Activated B cell treated with CpG ODN at 0.5 μM for 24 hours (primary cell): ENCODE measurements at regions not wholly inside any gene's neighbourhood (a gene's known extent, or its start where the extent isn't known, plus 50 kb on each side); places are given as distances from the start of the nearest gene placed in this dataset.

Source experiments
- ATAC-seq: fragments of 200-7000 bp; cut with Tn5 transposase; one replicate; pipeline ENCODE4 v1.10.0; 2021; ENCODE audit warnings: low read depth, mild to moderate bottlenecking, moderate library complexity
- CTCF ChIA-PET: fragments of 350-600 bp; sonication (Branson Sonifier 250); formaldehyde crosslinking; loops from one replicate; lab custom pipeline; 2021; ENCODE audit warnings: antibody characterized with exemption; lab: Charles Lee
- POLR2A ChIA-PET: fragments of 350-600 bp; sonication (Branson Sonifier 250); formaldehyde crosslinking; loops from one replicate; lab custom pipeline; 2021; ENCODE audit warnings: antibody characterized with exemption; lab: Charles Lee
- DNase-seq: peaks from one replicate; pipeline ENCODE4 v3.0.0; 2022
- H3K27ac Mint-ChIP-seq: one replicate; pipeline ENCODE4 v1.8.0; 2020; ENCODE audit warnings: mixed read lengths
- H3K27me3 Mint-ChIP-seq: one replicate; pipeline ENCODE4 v1.8.0; 2021; ENCODE audit warnings: mixed read lengths
- H3K36me3 Mint-ChIP-seq: one replicate; pipeline ENCODE4 v1.8.0; 2021; ENCODE audit warnings: low read depth, mixed read lengths
- H3K4me1 Mint-ChIP-seq: one replicate; pipeline ENCODE4 v1.8.0; 2021; ENCODE audit warnings: mixed read lengths
- H3K4me3 Mint-ChIP-seq: one replicate; pipeline ENCODE4 v1.8.0; 2020; ENCODE audit warnings: mild to moderate bottlenecking, mixed read lengths
- H3K9me3 Mint-ChIP-seq: one replicate; pipeline ENCODE4 v1.8.0; 2020; ENCODE audit warnings: mixed read lengths
- intact Hi-C: fragments of 100-400 bp; cut with micrococcal nuclease; formaldehyde crosslinking; loops from one replicate; pipeline ENCODE4 v1.15.1; 2024
- TF ChIP-seq, protein P1 (sequence below): fragments of 200-600 bp; IDR thresholded peaks from one replicate; pipeline ENCODE4 v1.8.0; 2022; ENCODE audit warnings: antibody characterized with exemption, mild to moderate bottlenecking

- H3K4me1 Mint-ChIP-seq = no peaks in the 10 kb centered on the region
- ATAC-seq (no peak), DNase-seq (no peak)
- no peak overlapping the region for H3K27ac Mint-ChIP-seq
- no peak overlapping the region for H3K4me3 Mint-ChIP-seq
- no peaks in the 10 kb centered on the region for H3K36me3 Mint-ChIP-seq
- TF ChIP-seq, protein P1, sequence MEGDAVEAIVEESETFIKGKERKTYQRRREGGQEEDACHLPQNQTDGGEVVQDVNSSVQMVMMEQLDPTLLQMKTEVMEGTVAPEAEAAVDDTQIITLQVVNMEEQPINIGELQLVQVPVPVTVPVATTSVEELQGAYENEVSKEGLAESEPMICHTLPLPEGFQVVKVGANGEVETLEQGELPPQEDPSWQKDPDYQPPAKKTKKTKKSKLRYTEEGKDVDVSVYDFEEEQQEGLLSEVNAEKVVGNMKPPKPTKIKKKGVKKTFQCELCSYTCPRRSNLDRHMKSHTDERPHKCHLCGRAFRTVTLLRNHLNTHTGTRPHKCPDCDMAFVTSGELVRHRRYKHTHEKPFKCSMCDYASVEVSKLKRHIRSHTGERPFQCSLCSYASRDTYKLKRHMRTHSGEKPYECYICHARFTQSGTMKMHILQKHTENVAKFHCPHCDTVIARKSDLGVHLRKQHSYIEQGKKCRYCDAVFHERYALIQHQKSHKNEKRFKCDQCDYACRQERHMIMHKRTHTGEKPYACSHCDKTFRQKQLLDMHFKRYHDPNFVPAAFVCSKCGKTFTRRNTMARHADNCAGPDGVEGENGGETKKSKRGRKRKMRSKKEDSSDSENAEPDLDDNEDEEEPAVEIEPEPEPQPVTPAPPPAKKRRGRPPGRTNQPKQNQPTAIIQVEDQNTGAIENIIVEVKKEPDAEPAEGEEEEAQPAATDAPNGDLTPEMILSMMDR = no peak
- POLR2A ChIA-PET = no interaction called here
- CTCF ChIA-PET = no interaction called here
- no peaks in the 10 kb centered on the region for H3K27me3 Mint-ChIP-seq
- no peaks in the 10 kb centered on the region for H3K9me3 Mint-ChIP-seq
- intact Hi-C loops = no loop called here
Observed at GRCh38 chr2:41167014-41167413, 715.1 kb upstream of the SLC8A1 start.

DNA sequence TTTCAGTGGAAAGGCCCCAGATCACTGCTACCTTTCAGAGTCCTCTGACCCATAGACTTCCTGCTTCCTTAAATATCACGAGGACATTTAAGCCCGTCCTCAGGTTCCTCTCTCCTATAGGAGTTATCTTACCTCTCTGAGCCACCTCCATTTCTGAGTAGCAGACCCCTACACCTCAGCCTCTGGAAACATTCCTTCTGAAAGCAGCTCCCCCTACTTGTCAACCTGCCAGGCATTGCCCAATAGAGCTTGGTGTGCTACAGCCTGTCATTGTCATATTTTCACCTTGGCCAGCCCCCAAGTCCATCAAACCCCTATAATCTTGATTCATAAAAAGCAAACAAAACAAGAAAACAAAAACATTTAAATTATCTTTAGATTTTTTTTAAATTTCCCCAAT lies 717.9 kb upstream of the SLC8A1 start:
- ATAC-seq (no peak), DNase-seq (no peak)
- TF ChIP-seq, protein P1 = no peak
- H3K4me3 Mint-ChIP-seq = no peak overlapping the region
- POLR2A ChIA-PET = no interaction called here
- H3K27me3 Mint-ChIP-seq = no peaks in the 10 kb centered on the region
- no peak overlapping the region for H3K27ac Mint-ChIP-seq
- no peaks in the 10 kb centered on the region for H3K36me3 Mint-ChIP-seq
- CTCF ChIA-PET = no interaction called here
- H3K9me3 Mint-ChIP-seq = no peaks in the 10 kb centered on the region
- intact Hi-C loops = no loop called here
- no peaks in the 10 kb centered on the region for H3K4me1 Mint-ChIP-seq

- ATAC-seq = no peak
- Mint-ChIP-seq H3K27ac (no peak overlapping the region), H3K4me3 (no peak overlapping the region), H3K36me3 (no peaks in the 10 kb centered on the region), H3K4me1 (no peaks in the 10 kb centered on the region), H3K27me3 (no peaks in the 10 kb centered on the region), H3K9me3 (no peaks in the 10 kb centered on the region)
- intact Hi-C loops = no loop called here
- ChIA-PET POLR2A (no interaction called here), CTCF (no interaction called here)
- TF ChIP-seq, protein P1 = no peak
- DNase-seq = no peak
Observed at GRCh38 chr2:41170589-41170988, 718.7 kb upstream of the SLC8A1 start.

DNA sequence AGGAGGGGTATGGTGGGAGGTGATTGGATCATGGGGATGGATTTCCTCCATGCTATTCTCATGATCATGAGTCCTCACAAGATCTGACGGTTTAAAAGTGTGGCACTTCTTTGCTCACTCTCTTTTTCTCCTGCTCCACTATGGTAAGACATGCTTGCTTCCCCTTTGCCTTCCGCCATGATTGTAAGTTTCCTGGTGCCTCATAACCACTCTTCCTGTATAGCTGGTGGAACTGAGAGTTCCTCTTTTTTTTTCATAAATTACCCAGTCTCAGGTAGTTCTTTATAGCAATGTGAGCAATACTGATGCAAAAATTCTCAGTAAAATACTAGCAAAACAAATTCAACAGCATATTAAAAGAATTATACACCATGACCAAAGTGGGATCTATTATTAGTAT lies 728.5 kb upstream of the SLC8A1 start:
- Mint-ChIP-seq H3K9me3 (no peaks in the 10 kb centered on the region), H3K4me1 (no peaks in the 10 kb centered on the region), H3K27ac (no peak overlapping the region), H3K4me3 (no peak overlapping the region), H3K27me3 (no peaks in the 10 kb centered on the region), H3K36me3 (no peaks in the 10 kb centered on the region)
- ATAC-seq (no peak), DNase-seq (no peak)
- intact Hi-C loops = no loop called here
- ChIA-PET POLR2A (no interaction called here), CTCF (no interaction called here)
- TF ChIP-seq, protein P1 = no peak

DNA sequence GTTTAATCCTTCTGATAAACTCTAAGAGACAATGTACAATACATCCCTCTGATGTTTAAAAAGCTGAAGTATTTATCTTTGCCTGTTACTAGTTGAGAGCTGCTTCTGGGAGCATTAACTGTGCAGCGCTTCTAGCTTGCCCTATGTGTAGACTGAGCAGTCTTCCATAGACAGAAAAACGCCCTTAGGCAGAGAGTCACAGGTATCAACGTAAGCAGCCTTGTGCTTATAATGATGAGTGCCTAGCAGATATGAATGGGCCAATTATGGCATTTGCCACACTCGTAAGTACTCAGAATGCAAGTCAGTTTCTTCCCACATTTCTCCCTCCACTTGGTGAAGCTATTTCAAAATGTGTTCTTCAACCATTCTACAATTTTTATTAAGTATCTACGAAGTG lies 731.1 kb upstream of the SLC8A1 start:
- no peaks in the 10 kb centered on the region for H3K4me1 Mint-ChIP-seq
- ChIA-PET CTCF (no interaction called here), POLR2A (no interaction called here)
- H3K4me3 Mint-ChIP-seq = no peak overlapping the region
- H3K9me3 Mint-ChIP-seq = no peaks in the 10 kb centered on the region
- no peak overlapping the region for H3K27ac Mint-ChIP-seq
- no peaks in the 10 kb centered on the region for H3K36me3 Mint-ChIP-seq
- TF ChIP-seq, protein P1 = no peak
- no peak for ATAC-seq
- intact Hi-C loops = no loop called here
- no peaks in the 10 kb centered on the region for H3K27me3 Mint-ChIP-seq
- DNase-seq = no peak
